Gastrocnemius medialis (tissue), 4 donors: ENCODE measurements at regions not wholly inside any gene's neighbourhood (a gene's known extent, or its start where the extent isn't known, plus 50 kb on each side); places are given as distances from the start of the nearest gene placed in this dataset.

ENCODE experiments used
- POLR2A ChIP-seq, 2 donors: fragments of 450-650 bp; IDR thresholded peaks; one replicate each; pipeline ENCODE4 v1.6.1; 2017; ENCODE audit warnings: antibody characterized with exemption in 2 of 2, mild to moderate bottlenecking in 2 of 2, moderate library complexity in 2 of 2
- TF ChIP-seq, protein P1 (sequence below), 5 experiments: fragments of 450-650 bp in 3 of 5; fragments of 200-600 bp in 2 of 5; sonication (generic) in 2 of 5; IDR thresholded peaks in 4 of 5; conservative IDR thresholded peaks in 1 of 5; 1 replicate in 4 of 5; 2 replicates in 1 of 5; pipeline ENCODE4 v1.5.1; 2016 to 2019; ENCODE audit warnings: antibody characterized with exemption in 5 of 5, mild to moderate bottlenecking in 3 of 5, moderate library complexity in 3 of 5

- TF ChIP-seq, protein P1, sequence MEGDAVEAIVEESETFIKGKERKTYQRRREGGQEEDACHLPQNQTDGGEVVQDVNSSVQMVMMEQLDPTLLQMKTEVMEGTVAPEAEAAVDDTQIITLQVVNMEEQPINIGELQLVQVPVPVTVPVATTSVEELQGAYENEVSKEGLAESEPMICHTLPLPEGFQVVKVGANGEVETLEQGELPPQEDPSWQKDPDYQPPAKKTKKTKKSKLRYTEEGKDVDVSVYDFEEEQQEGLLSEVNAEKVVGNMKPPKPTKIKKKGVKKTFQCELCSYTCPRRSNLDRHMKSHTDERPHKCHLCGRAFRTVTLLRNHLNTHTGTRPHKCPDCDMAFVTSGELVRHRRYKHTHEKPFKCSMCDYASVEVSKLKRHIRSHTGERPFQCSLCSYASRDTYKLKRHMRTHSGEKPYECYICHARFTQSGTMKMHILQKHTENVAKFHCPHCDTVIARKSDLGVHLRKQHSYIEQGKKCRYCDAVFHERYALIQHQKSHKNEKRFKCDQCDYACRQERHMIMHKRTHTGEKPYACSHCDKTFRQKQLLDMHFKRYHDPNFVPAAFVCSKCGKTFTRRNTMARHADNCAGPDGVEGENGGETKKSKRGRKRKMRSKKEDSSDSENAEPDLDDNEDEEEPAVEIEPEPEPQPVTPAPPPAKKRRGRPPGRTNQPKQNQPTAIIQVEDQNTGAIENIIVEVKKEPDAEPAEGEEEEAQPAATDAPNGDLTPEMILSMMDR (IDR thresholded peaks at IDR 0.05 in 4 of 5, conservative IDR thresholded peaks at IDR 0.05 in 1 of 5): no peak
- no peak for TF ChIP-seq POLR2A (IDR thresholded peaks at IDR 0.05)
Measured at GRCh38 chr17:72366626-72367025, 245.8 kb downstream of the SOX9 start.
